GM12891 (cell line): ENCODE measurements at regions not wholly inside any gene's neighbourhood (a gene's known extent, or its start where the extent isn't known, plus 50 kb on each side); places are given as distances from the start of the nearest gene placed in this dataset.

ENCODE experiments used
- POLR2A ChIP-seq: IDR thresholded peaks from 2 replicates; pipeline ENCODE4 v1.6.1; 2011; ENCODE audit warnings: low read depth, low read length, control low read depth
- POLR2AphosphoS5 ChIP-seq: IDR thresholded peaks from 2 replicates; pipeline ENCODE4 v1.6.1; 2011; ENCODE audit warnings: low read depth, low read length, control low read depth
- POU2F2 ChIP-seq: IDR thresholded peaks from 2 replicates; pipeline ENCODE4 v1.6.1; 2011; ENCODE audit warnings: low read depth, mild to moderate bottlenecking, control low read depth, low read length, moderate library complexity

GRCh38 chr18:46293742-46294181 is 189.6 kb downstream of the HAUS1 start:
- TF ChIP-seq POLR2AphosphoS5 (no peak), POU2F2 (no peak), POLR2A (no peak)
